K562 (cell line): ENCODE measurements at regions not wholly inside any gene's neighbourhood (a gene's known extent, or its start where the extent isn't known, plus 50 kb on each side); places are given as distances from the start of the nearest gene placed in this dataset.

ENCODE experiments used
- CHCHD3 ChIP-seq: fragments of 250-450 bp; sonication (Bioruptor Pico); IDR thresholded peaks from 2 replicates; pipeline ENCODE4 v2.1.2; 2022; ENCODE audit warnings: mild to moderate bottlenecking
- JUND ChIP-seq, 2 experiments: IDR thresholded peaks; 2 replicates in 1 of 2; 3 replicates in 1 of 2; pipeline ENCODE4 v1.6.1; 2011; ENCODE audit warnings: borderline replicate concordance in 2 of 2, low read depth in 2 of 2, low read length in 2 of 2, improper control_type of control experiment in 1 of 2, missing biosample characterization in 1 of 2, missing genetic modification characterization in 1 of 2, missing genetic modification reagents in 1 of 2
- MYC ChIP-seq, 2 experiments: fragments of 250-450 bp in 1 of 2; sonication (Bioruptor Pico) in 1 of 2; IDR thresholded peaks; 2 replicates each; pipeline versions ENCODE4 v1.5.1 to v1.6.1; 2012 to 2021; ENCODE audit warnings: low read depth in 2 of 2, borderline replicate concordance in 1 of 2, improper control_type of control experiment in 1 of 2, low read length in 1 of 2, mild to moderate bottlenecking in 1 of 2, moderate library complexity in 1 of 2
- NUFIP1 ChIP-seq: fragments of 450-650 bp; IDR thresholded peaks from 2 replicates; pipeline ENCODE4 v1.6.1; 2018; ENCODE audit not compliant: partially characterized antibody
- ZNF121 ChIP-seq: sonication (generic); formaldehyde crosslinking; conservative IDR thresholded peaks from 2 replicates; pipeline ENCODE4 v1.8.0; 2022; ENCODE audit warnings: missing genetic modification reagents
- TF ChIP-seq, protein P1 (sequence below): sonication (generic); formaldehyde crosslinking; IDR thresholded peaks from 2 replicates; pipeline ENCODE4 v1.9.0; 2022; ENCODE audit warnings: mild to moderate bottlenecking, missing genetic modification reagents
- TF ChIP-seq, protein P2 (sequence below): IDR thresholded peaks from 2 replicates; pipeline ENCODE4 v1.6.1; 2012; ENCODE audit warnings: low read depth, low read length, improper control_type of control experiment, borderline replicate concordance

DNA sequence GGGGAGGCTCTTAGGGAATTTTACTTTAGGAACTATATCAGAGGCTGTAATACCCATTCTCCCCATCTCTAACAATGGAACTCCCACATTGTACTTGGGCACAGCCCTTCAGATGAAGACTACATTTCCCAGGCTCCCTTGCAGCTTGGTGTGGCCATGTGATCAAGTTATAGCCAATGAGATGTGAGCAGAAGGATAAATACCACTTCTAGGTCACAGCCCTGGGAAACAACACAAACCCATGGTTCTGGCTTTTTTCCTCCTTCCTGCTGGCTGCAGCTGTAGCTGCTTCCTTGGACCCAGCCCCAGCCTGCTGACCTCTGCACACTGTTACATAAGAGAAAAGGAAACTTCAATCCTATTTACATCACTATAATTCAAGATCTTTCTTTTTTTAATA, 445.9 kb upstream of the JARID2 start (continued):
- TF ChIP-seq, protein P1, sequence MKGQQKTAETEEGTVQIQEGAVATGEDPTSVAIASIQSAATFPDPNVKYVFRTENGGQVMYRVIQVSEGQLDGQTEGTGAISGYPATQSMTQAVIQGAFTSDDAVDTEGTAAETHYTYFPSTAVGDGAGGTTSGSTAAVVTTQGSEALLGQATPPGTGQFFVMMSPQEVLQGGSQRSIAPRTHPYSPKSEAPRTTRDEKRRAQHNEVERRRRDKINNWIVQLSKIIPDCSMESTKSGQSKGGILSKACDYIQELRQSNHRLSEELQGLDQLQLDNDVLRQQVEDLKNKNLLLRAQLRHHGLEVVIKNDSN (CRISPR knock-in tag), result peak; percentile 98
- no peak for TF ChIP-seq ZNF121 (CRISPR knock-in tag)
- peak; percentile 45 for TF ChIP-seq NUFIP1
- TF ChIP-seq CHCHD3 (CRISPR knock-in tag), result no peak
- TF ChIP-seq MYC (IDR thresholded peaks at IDR 0.05; ENCODE audit: low read depth, low read length), result 0 out of 2 replicates have a peak, but pooled peaks have one; percentile 23
- TF ChIP-seq MYC (CRISPR knock-in tag; IDR thresholded peaks at IDR 0.05; ENCODE audit: borderline replicate concordance, low read depth), result no peak
- TF ChIP-seq, protein P2, sequence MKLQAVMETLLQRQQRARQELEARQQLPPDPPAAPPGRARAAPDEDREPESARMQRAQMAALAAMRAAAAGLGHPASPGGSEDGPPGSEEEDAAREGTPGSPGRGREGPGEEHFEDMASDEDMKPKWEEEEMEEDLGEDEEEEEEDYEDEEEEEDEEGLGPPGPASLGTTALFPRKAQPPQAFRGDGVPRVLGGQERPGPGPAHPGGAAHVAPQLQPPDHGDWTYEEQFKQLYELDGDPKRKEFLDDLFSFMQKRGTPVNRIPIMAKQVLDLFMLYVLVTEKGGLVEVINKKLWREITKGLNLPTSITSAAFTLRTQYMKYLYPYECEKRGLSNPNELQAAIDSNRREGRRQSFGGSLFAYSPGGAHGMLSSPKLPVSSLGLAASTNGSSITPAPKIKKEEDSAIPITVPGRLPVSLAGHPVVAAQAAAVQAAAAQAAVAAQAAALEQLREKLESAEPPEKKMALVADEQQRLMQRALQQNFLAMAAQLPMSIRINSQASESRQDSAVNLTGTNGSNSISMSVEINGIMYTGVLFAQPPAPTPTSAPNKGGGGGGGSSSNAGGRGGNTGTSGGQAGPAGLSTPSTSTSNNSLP, result no peak
- TF ChIP-seq JUND (IDR thresholded peaks at IDR 0.05; ENCODE audit: borderline replicate concordance, low read depth, low read length), result no peak
- TF ChIP-seq JUND (tag; IDR thresholded peaks at IDR 0.05; ENCODE audit: borderline replicate concordance, low read depth, low read length), result no peak
